ENCODE measurements at regions not wholly inside any gene's neighbourhood (a gene's known extent, or its start where the extent isn't known, plus 50 kb on each side); places are given as distances from the start of the nearest gene placed in this dataset.

GRCh38 chr1:192940658-192941057 lies 118.5 kb downstream of the UCHL5 start:
- in situ Hi-C loops (cut with MboI; ENCODE audit: low pct_unique_long_range_greater_than_20kb, low sequenced_read_pairs), result no loop called here
- DNase-seq, result no peak

- no peak for DNase-seq
- in situ Hi-C loops (cut with MboI; ENCODE audit: low pct_unique_long_range_greater_than_20kb, low sequenced_read_pairs), result no loop called here
Observed at GRCh38 chr1:192941722-192942411, 117.3 kb downstream of the UCHL5 start.

- no peak for DNase-seq
- in situ Hi-C loops (cut with MboI; ENCODE audit: low pct_unique_long_range_greater_than_20kb, low sequenced_read_pairs), result no loop called here
Observed at GRCh38 chr1:192943108-192943507, 116.1 kb downstream of the UCHL5 start.

DNA sequence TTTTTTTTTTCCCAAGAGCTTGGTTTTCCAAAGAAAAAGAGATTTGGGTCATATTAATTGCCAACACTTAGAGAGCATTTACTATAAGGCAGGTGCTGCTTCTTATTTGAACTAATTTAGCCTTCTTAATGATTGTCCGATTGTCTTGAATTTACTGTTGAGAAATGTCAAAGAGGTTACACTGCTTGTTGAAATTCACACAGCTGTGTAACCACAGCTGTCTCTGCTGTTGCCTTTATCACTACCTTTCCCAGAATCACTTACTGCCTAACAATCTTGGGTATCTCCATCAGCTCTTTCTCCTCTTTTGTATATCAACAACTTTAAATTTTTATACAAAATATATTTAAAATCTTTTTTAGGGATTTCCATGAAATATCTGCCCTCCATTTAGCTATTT lies 115.6 kb downstream of the UCHL5 start:
- DNase-seq, result no peak
- in situ Hi-C loops (cut with MboI; ENCODE audit: low pct_unique_long_range_greater_than_20kb, low sequenced_read_pairs), result no loop called here

DNA sequence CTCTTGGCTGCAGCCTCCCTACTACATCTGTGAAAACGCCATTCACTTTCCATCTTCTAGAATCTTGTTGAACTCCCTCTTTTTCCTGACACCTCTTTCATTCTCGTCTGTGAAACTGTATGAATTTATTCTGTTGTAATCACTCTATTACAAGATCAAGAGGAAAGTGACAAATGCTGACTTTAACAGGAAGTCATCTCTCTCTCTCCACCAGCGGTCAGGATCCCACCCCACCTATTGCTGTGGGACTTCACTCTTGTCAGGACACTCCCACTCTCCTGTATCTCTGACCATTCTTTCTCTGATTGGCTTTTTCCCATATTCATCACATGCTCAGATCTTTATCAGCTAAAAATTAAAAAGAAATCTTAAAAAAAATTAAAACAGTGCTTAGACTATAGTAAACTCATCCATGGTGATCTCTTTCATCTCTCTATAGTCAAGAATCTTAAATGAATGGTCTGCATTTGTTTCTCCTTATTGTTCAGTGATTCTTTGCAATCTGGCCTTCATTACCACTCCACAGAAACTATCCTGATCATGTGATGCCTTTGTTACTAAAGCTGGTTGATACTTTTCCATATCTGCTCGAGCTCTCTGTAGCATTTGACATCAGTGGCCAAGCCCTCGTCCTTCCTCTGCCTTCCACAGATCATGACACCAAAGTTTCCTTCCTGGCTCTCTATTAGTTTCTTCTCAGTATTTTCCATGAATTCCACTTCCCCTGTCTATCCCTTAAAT lies 113.6 kb downstream of the UCHL5 start:
- in situ Hi-C loops (cut with MboI; ENCODE audit: low pct_unique_long_range_greater_than_20kb, low sequenced_read_pairs), result no loop called here

DNA sequence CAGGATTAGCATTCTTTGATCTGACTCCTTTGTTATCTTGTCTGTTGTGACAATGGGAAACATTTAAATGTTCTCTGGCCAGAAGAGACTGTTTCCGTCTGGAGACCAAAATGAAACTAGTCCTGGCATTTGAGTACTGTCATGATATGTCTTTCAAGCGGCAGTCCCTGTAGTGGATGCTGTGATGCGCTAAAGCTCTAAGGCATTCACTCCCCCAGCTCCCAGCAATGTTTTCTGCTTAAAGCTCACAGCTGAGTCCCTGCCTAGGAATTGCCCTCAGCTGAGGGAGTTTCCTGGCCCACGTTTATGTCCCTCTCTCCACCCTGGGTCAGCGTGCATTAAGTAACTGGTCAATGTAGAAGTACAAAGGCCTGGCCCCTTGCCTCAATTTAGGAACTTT lies 109.4 kb downstream of the UCHL5 start:
- no peak for DNase-seq
- in situ Hi-C loops (cut with MboI; ENCODE audit: low pct_unique_long_range_greater_than_20kb, low sequenced_read_pairs), result no loop called here

More for the DNA sequence above, 113.6 kb downstream of the UCHL5 start:
- DNase-seq, result no peak

DNA sequence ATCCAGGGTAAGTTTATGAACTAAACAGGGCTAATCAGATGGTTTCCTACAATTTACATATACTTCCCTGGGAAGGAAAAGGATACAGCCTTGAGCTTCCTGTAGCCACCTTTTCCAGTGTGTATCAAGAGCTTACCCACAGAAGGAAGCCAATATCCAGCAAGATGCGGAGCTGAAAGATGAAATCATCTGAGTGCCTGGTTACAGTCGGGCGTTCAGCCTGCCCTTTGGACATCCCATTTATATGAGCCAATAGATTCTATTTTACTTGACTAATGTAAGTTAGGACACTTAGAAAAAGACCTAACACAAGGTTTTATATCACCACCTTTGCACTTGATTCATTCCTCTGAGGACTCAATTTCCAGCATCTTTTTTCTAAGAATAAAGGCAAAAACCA lies 108.2 kb downstream of the UCHL5 start:
- no peak for DNase-seq
- in situ Hi-C loops (cut with MboI; ENCODE audit: low pct_unique_long_range_greater_than_20kb, low sequenced_read_pairs), result no loop called here

- peak; percentile 43 for DNase-seq
- in situ Hi-C loops (cut with MboI; ENCODE audit: low pct_unique_long_range_greater_than_20kb, low sequenced_read_pairs), result no loop called here
Observed at GRCh38 chr1:192951691-192952460, 107.3 kb downstream of the UCHL5 start.

DNA sequence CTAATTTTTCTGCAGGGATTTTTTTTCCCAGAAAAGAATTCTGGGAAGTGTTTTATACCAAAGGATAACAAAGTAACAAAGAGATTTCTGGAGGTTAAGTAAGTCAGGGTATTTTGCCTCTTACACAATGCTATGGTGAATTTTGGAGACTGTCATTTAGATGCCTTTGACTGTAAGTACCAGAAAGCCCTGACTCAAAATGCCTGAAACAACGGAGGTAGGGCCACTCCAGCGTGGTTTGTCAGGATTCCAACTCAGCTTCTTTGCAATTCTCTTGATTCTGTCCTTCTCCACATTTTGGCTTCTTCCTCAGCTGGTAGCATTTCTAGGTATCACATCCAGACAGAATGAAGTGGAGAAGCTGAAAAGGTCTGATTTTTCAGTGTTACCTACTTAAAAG lies 106.5 kb downstream of the UCHL5 start:
- in situ Hi-C loops (cut with MboI; ENCODE audit: low pct_unique_long_range_greater_than_20kb, low sequenced_read_pairs), result no loop called here
- DNase-seq, result no peak

- in situ Hi-C loops (cut with MboI; ENCODE audit: low pct_unique_long_range_greater_than_20kb, low sequenced_read_pairs), result no loop called here
- no peak for DNase-seq
Observed at GRCh38 chr1:192954705-192955265, 104.4 kb downstream of the UCHL5 start.

- DNase-seq, result no peak
- in situ Hi-C loops (cut with MboI; ENCODE audit: low pct_unique_long_range_greater_than_20kb, low sequenced_read_pairs), result no loop called here
Observed at GRCh38 chr1:192958350-192958749, 100.8 kb downstream of the UCHL5 start.

DNA sequence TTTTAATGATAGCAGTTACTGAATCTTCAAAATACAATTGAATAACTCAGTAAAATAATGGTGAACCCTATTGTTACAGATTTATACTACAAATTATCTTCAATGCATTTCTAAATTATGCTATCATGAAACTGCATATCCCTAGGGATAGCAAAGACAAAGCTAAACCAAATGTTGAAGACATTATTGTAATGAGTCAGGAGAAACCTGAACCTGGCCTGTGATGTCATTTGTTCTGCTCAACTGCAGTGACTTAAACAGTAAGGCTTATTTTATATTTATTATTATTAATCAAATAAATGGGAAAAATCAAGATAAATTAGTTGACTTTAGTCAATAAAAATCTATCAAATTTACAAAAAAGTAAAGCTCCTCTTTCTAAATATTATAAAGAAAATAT lies 100.3 kb downstream of the UCHL5 start:
- in situ Hi-C loops (cut with MboI; ENCODE audit: low pct_unique_long_range_greater_than_20kb, low sequenced_read_pairs), result no loop called here
- DNase-seq, result no peak

- DNase-seq, result no peak
- in situ Hi-C loops (cut with MboI; ENCODE audit: low pct_unique_long_range_greater_than_20kb, low sequenced_read_pairs), result no loop called here
Observed at GRCh38 chr1:192959657-192960186, 99.4 kb downstream of the UCHL5 start.

All from KBM-7 (cell line).